HG02852 (cell line): ENCODE measurements at regions not wholly inside any gene's neighbourhood (a gene's known extent, or its start where the extent isn't known, plus 50 kb on each side); places are given as distances from the start of the nearest gene placed in this dataset.

ENCODE experiments used
- ATAC-seq: cut with Tn5 transposase; IDR thresholded peaks from one replicate; pipeline ENCODE4 v1.9.1; 2021; ENCODE audit warnings: mild to moderate bottlenecking, moderate library complexity; ENCODE audit not compliant: unreplicated experiment

- ATAC-seq = no peak
Measured at GRCh38 chr3:177824190-177824786, 627.0 kb upstream of the TBL1XR1 start.

GRCh38 chr3:177824841-177825240 lies 627.6 kb upstream of the TBL1XR1 start:
- ATAC-seq = no peak

- ATAC-seq = no peak
Measured at GRCh38 chr3:177826253-177826652, 629.0 kb upstream of the TBL1XR1 start.

GRCh38 chr3:177827511-177828207 lies 630.4 kb upstream of the TBL1XR1 start:
- ATAC-seq = no peak

- no peak for ATAC-seq
Measured at GRCh38 chr3:177828208-177828565, 630.9 kb upstream of the TBL1XR1 start.

GRCh38 chr3:177830411-177830849 lies 633.1 kb upstream of the TBL1XR1 start:
- no peak for ATAC-seq

GRCh38 chr3:177831361-177831760 lies 634.1 kb upstream of the TBL1XR1 start:
- ATAC-seq = no peak

- no peak for ATAC-seq
Measured at GRCh38 chr3:177832880-177833279, 635.6 kb upstream of the TBL1XR1 start.

GRCh38 chr3:177833332-177833731 lies 636.0 kb upstream of the TBL1XR1 start:
- ATAC-seq = no peak

- no peak for ATAC-seq
Measured at GRCh38 chr3:177835008-177835407, 637.7 kb upstream of the TBL1XR1 start.

- no peak for ATAC-seq
Measured at GRCh38 chr3:177835917-177836316, 638.6 kb upstream of the TBL1XR1 start.

- ATAC-seq = no peak
Measured at GRCh38 chr3:177836671-177837070, 639.4 kb upstream of the TBL1XR1 start.

GRCh38 chr3:177837951-177838655 lies 640.8 kb upstream of the TBL1XR1 start:
- no peak for ATAC-seq

GRCh38 chr3:177838766-177839350 lies 641.6 kb upstream of the TBL1XR1 start:
- ATAC-seq = no peak

- ATAC-seq = no peak
Measured at GRCh38 chr3:177842302-177842701, 645.0 kb upstream of the TBL1XR1 start.

GRCh38 chr3:177842743-177843734 lies 645.8 kb upstream of the TBL1XR1 start:
- ATAC-seq = no peak

GRCh38 chr3:177852001-177852807 lies 654.9 kb upstream of the TBL1XR1 start:
- ATAC-seq = no peak

GRCh38 chr3:177855021-177855420 lies 657.7 kb upstream of the TBL1XR1 start:
- ATAC-seq = no peak

GRCh38 chr3:177860184-177860583 lies 662.9 kb upstream of the TBL1XR1 start:
- no peak for ATAC-seq
